Motor neuron (in vitro differentiated cells): ENCODE measurements at regions not wholly inside any gene's neighbourhood (a gene's known extent, or its start where the extent isn't known, plus 50 kb on each side); places are given as distances from the start of the nearest gene placed in this dataset.

Experiments
- ATAC-seq, 8 experiments: fragments of 200-7000 bp; cut with Tn5 transposase; replicated peaks in 6 of 8; 2 replicates each; pipeline ENCODE4 v1.8.0; 2021; ENCODE audit warnings: mild to moderate bottlenecking in 8 of 8, moderate library complexity in 8 of 8
- H3K27ac ChIP-seq, 2 donors: fragments of 250-450 bp; sonication (Bioruptor Pico); 2 replicates each; pipeline ENCODE4 v1.9.0; 2021; ENCODE audit warnings: antibody characterized with exemption in 2 of 2, mild to moderate bottlenecking in 2 of 2, moderate library complexity in 1 of 2
- H3K4me1 ChIP-seq, 2 donors: fragments of 250-450 bp; sonication (Bioruptor Pico); replicated peaks in 1 of 2; 2 replicates each; pipeline ENCODE4 v1.6.1; 2021; ENCODE audit warnings: antibody characterized with exemption in 2 of 2, mild to moderate bottlenecking in 2 of 2, moderate library complexity in 1 of 2
- H3K4me3 ChIP-seq, 5 donors: fragments of 250-450 bp; sonication (Bioruptor Pico); 2 replicates each; pipeline ENCODE4 v1.9.0; 2021; ENCODE audit warnings: antibody characterized with exemption in 5 of 5, mild to moderate bottlenecking in 5 of 5, moderate library complexity in 4 of 5
- WGBS, 10 experiments: fragments of 450-650 bp; shearing (Covaris generic); methylation state at CpG; one replicate each; pipeline ENCODE4 v1.0.0; 2022; 5-methylcytosine and 5-hydroxymethylcytosine counted together
- in situ Hi-C, 9 experiments: fragments of 400-800 bp; cut with MboI; loops; one replicate each; pipeline ENCODE4 v1.15.0; 2021; ENCODE audit warnings: low sequenced_read_pairs in 9 of 9, low pct_unique_long_range_greater_than_20kb in 2 of 9; ENCODE audit not compliant: unreplicated experiment in 9 of 9

DNA sequence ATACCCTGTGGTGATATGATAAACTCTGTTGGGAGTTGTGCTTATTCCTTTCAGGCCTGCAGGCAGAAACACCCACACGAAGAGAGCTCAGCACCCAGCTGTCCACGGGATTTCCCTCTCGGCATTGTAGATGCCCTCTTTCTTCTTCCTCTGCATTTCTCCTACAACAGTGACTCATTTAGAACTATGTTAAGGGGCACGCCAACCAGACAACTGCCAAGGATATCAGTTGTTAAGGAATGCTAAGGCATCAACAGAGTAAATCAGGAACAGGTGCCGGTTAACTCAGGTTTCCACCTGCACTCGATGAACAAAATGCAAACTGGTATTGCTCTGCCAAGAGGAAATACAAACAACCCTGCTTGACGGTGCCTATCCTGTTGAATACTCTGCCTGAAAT is 270.0 kb upstream of the PEX5L start:
- ATAC-seq: peak in 3 of 8 experiments; percentile 80 to 99 (median 93)
- Histone ChIP-seq H3K27ac (no peak overlapping the region), H3K4me3 (no peak overlapping the region), H3K4me1 (no peaks in the 10 kb centered on the region)
- 4 to 88% (median 56%) methylated on average over 3 to 7 of the region's 7 CpGs; no CpG with 5 or more reads in 1 of the 10 experiments for WGBS, 10 experiments
- in situ Hi-C loops: no loop called here

DNA sequence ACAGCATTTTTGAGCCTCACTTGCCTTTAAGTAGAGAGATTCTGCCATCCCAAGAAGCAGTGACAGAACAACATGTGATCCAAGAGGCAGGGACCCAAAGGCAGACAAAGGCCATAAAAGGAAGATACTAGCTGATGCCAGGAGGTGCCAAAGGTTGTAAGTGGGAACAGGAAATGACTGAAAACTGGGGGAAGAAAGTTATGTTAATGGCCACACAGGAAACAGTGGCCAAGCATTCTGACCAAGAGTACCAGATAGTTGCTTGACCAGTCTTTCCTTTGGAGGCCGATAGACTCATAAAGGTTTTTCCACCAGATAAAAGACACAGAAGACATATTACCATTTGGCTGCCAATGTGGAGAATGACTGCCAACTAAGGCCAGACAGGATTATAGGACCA is 274.5 kb upstream of the PEX5L start:
- 38 to 100% (median 100%) methylated on average over 1 of the region's 1 CpG; no CpG with 5 or more reads in 3 of the 10 experiments for WGBS, 10 experiments
- Histone ChIP-seq H3K4me3 (no peak overlapping the region), H3K27ac (no peak overlapping the region), H3K4me1 (peaks cover 0 to 15% of the 10 kb centered on the region in 2 donors)
- no peak for ATAC-seq
- in situ Hi-C loops: no loop called here

GRCh38 chr3:180316321-180316720 is 279.6 kb upstream of the PEX5L start:
- WGBS, 10 experiments: 0 to 90% (median 58%) methylated on average over 1 to 2 of the region's 2 CpGs; no CpG with 5 or more reads in 1 of the 10 experiments

DNA sequence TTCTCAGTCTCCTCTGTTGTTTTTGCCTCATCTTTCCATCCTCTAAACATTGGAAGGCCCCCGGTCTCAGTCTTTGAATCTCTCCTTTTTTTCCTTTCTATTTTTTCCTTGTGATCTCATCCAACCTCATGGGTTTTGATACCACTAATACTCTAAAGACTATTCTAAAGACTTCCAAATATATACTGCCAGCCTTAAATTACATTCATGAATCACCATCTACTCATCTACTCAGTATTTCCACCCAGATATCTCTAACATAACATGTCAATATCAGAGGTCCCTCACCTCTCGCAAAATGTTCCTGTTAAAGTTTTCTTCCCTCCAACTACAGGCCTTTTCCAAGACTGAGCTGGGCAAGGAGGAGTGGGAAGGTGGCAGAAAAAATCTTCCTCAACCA is 282.5 kb upstream of the TTC14 start:
- Histone ChIP-seq H3K4me3 (no peak overlapping the region), H3K4me1 (no peaks in the 10 kb centered on the region), H3K27ac (no peak overlapping the region)
- WGBS, 10 experiments: 0 to 100% (median 67%) methylated on average over 1 to 2 of the region's 2 CpGs; no CpG with 5 or more reads in 1 of the 10 experiments
- no peak for ATAC-seq
- in situ Hi-C loops: no loop called here

More at GRCh38 chr3:180316321-180316720, 279.6 kb upstream of the PEX5L start:
- Histone ChIP-seq H3K4me1 (peaks cover 0 to 15% of the 10 kb centered on the region in 2 donors), H3K27ac (no peak overlapping the region), H3K4me3 (no peak overlapping the region)
- no peak for ATAC-seq
- in situ Hi-C loops: no loop called here

GRCh38 chr3:180320631-180321030 is 281.3 kb upstream of the TTC14 start:
- 17 to 100% (median 83%) methylated on average over 2 to 4 of the region's 4 CpGs; no CpG with 5 or more reads in 1 of the 10 experiments for WGBS, 10 experiments
- H3K4me3 ChIP-seq: no peak overlapping the region
- H3K4me1 ChIP-seq: no peaks in the 10 kb centered on the region
- ATAC-seq: no peak
- no peak overlapping the region for H3K27ac ChIP-seq
- in situ Hi-C loops: no loop called here

DNA sequence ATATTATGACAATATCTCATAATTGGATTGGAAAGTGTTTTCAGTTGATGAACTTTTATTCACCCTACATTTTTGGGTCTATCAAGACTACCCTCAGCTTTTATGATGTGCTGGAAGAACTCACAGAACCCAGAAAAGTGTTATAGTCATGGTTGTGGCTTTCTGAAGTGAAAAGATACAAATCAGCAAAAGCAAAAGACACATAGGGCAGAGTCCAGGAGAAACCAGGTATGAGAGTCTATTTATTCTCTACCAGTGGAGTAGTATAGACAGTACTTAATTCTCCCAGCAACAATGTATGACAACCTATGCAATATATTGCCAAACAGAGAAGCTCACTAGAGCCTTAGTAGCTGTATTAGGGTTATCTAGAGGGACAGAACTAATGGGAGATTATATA is 280.4 kb upstream of the TTC14 start:
- ATAC-seq: no peak
- in situ Hi-C loops: no loop called here
- H3K27ac ChIP-seq: no peak overlapping the region

GRCh38 chr3:180322829-180323228 is 279.1 kb upstream of the TTC14 start:
- in situ Hi-C loops: no loop called here
- no peak overlapping the region for H3K4me3 ChIP-seq
- no peaks in the 10 kb centered on the region for H3K4me1 ChIP-seq
- 20 to 100% (median 93%) methylated on average over 1 to 5 of the region's 12 CpGs; no CpG with 5 or more reads in 5 of the 10 experiments for WGBS, 10 experiments
- no peak overlapping the region for H3K27ac ChIP-seq
- ATAC-seq: no peak

More for the DNA sequence above, 280.4 kb upstream of the TTC14 start:
- Histone ChIP-seq H3K4me1 (no peaks in the 10 kb centered on the region), H3K4me3 (no peak overlapping the region)

GRCh38 chr3:180324791-180325190 is 277.2 kb upstream of the TTC14 start:
- ATAC-seq: no peak
- H3K27ac ChIP-seq: no peak overlapping the region
- in situ Hi-C loops: no loop called here
- no peaks in the 10 kb centered on the region for H3K4me1 ChIP-seq
- 60 to 94% (median 80%) methylated on average over 6 to 17 of the region's 19 CpGs; no CpG with 5 or more reads in 5 of the 10 experiments for WGBS, 10 experiments
- H3K4me3 ChIP-seq: no peak overlapping the region

DNA sequence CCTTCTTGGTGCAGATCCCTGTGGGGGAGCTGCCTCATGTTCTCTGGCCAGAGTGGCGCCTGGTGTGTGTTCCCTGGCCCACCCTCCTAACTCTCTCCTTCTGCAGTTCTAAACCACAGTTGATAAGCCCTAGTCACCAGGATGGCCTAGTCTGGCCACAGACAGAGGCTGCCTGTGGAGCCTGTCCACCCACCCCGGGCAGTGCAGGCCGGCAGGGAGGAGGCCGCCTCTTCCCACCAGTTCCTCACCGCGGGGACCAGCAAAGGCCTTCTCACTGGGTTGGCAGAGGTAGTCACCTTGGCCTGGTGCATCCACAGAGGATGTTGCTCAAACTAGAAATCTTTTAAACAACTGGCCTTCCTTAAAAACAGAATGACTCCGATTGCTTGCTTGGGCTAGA is 276.4 kb upstream of the TTC14 start:
- no peak overlapping the region for H3K27ac ChIP-seq
- ATAC-seq: no peak
- H3K4me1 ChIP-seq: no peaks in the 10 kb centered on the region
- in situ Hi-C loops: no loop called here
- no peak overlapping the region for H3K4me3 ChIP-seq
- WGBS, 10 experiments: 29 to 100% (median 87%) methylated on average over 1 to 7 of the region's 7 CpGs; no CpG with 5 or more reads in 5 of the 10 experiments

GRCh38 chr3:180325958-180326357 is 276.0 kb upstream of the TTC14 start:
- ATAC-seq: peak in 3 of 8 experiments; percentile 50 to 88 (median 58)

GRCh38 chr3:180329187-180329586 is 272.8 kb upstream of the TTC14 start:
- ATAC-seq: no peak
- Histone ChIP-seq H3K27ac (no peak overlapping the region), H3K4me1 (no peaks in the 10 kb centered on the region), H3K4me3 (no peak overlapping the region)
- 0 to 93% (median 70%) methylated on average over 1 to 3 of the region's 3 CpGs for WGBS, 10 experiments
- in situ Hi-C loops: no loop called here

More at GRCh38 chr3:180325958-180326357, 276.0 kb upstream of the TTC14 start:
- Histone ChIP-seq H3K27ac (no peak overlapping the region), H3K4me3 (no peak overlapping the region), H3K4me1 (no peaks in the 10 kb centered on the region)
- WGBS, 10 experiments: 33 to 100% (median 93%) methylated on average over 1 to 3 of the region's 3 CpGs; no CpG with 5 or more reads in 4 of the 10 experiments
- in situ Hi-C loops: no loop called here

DNA sequence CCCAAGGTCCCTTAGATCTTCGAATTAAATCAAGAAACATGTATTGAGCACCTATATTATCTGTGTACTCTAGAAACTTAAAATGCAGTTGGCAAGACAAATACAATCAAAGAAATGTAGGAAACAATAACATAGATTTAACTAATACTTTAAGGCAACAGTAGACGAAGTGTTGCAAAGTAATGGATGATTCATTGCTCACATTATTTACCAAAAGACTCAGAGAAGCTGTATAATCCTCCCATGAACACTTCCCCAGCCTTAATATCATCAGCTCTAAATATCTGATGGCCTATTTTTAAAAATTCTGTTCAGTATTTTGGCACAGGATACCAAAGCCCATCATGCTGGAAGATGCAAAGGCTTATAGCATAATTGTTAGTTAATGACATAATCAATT is 272.1 kb upstream of the TTC14 start:
- no peak overlapping the region for H3K27ac ChIP-seq
- in situ Hi-C loops: no loop called here
- no peak for ATAC-seq
- H3K4me3 ChIP-seq: no peak overlapping the region
- H3K4me1 ChIP-seq: no peaks in the 10 kb centered on the region
- 14 to 100% (median 81%) methylated on average over 1 to 2 of the region's 2 CpGs; no CpG with 5 or more reads in 1 of the 10 experiments for WGBS, 10 experiments

DNA sequence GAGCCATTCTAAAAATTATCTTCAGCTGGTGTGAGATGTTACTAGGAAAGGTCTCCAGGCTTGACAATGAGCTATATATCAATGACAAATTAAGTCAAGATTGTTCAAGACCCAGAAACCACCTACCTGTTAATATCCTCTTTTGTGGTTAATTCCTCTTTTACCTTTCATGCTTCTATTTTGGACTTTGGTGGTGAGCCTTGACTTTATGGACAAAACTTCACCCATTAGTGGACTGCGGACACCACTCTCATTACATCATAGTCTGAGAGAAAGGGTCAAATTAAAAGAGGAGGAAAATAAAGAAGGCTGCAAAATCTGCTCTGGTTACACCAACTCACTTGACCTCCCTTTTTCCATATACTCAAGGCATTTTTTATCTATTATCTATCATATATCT is 271.5 kb upstream of the TTC14 start:
- ATAC-seq: no peak
- Histone ChIP-seq H3K27ac (no peak overlapping the region), H3K4me1 (no peaks in the 10 kb centered on the region), H3K4me3 (no peak overlapping the region)
- WGBS, 10 experiments: 40 to 100% (median 100%) methylated on average over 1 of the region's 1 CpG; no CpG with 5 or more reads in 2 of the 10 experiments
- in situ Hi-C loops: no loop called here

DNA sequence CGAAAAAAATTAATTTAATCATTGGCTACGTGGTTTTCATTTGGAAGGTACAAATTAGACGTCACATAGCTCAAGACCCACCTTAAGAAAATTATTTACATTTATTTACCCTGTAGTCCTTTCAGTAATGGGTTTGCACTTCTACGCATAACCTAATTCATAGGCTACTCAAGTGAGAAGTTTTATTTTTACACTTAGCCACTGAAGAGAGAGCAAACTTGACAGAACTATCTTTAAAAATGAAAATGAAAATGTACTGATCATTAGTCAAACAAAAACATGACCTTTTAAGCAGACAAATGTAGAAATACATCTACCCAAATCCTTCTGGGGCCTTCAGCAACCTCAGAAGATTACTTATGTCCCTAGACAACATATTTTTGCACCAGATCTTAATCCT is 269.4 kb upstream of the TTC14 start:
- no peaks in the 10 kb centered on the region for H3K4me1 ChIP-seq
- no peak overlapping the region for H3K4me3 ChIP-seq
- 17 to 93% (median 82%) methylated on average over 2 to 4 of the region's 4 CpGs; no CpG with 5 or more reads in 1 of the 10 experiments for WGBS, 10 experiments
- in situ Hi-C loops: no loop called here
- ATAC-seq: no peak
- H3K27ac ChIP-seq: no peak overlapping the region
